MM.1S (cell line): ENCODE measurements at regions not wholly inside any gene's neighbourhood (a gene's known extent, or its start where the extent isn't known, plus 50 kb on each side); places are given as distances from the start of the nearest gene placed in this dataset.

Source experiments
- DNase-seq: peaks from one replicate; pipeline ENCODE4 v3.0.0-alpha.2; 2015
- H2AFZ ChIP-seq: fragments of 300-600 bp; sonication (generic); 2 replicates; pipeline ENCODE4 v1.6.0; 2016; ENCODE audit warnings: antibody characterized with exemption, low read length
- H3F3A ChIP-seq: fragments of 300-600 bp; sonication (generic); 2 replicates; pipeline ENCODE4 v1.6.1; 2016; ENCODE audit warnings: mild to moderate bottlenecking, antibody characterized with exemption, low read length, moderate library complexity, mixed read lengths; ENCODE audit not compliant: insufficient read depth
- H3K27ac ChIP-seq: fragments of 300-600 bp; sonication (generic); 2 replicates; pipeline ENCODE4 v1.5.1; 2016; ENCODE audit warnings: mild to moderate bottlenecking, low read length
- H3K27me3 ChIP-seq: fragments of 300-600 bp; sonication (generic); replicated peaks from 2 replicates; pipeline ENCODE4 v1.6.0; 2016; ENCODE audit warnings: low read length; ENCODE audit not compliant: insufficient read depth
- H3K36me3 ChIP-seq: fragments of 300-600 bp; sonication (generic); replicated peaks from 2 replicates; pipeline ENCODE4 v1.6.1; 2016; ENCODE audit warnings: mild to moderate bottlenecking, low read length, mixed read lengths; ENCODE audit not compliant: insufficient read depth
- H3K4me1 ChIP-seq: fragments of 300-600 bp; sonication (generic); 2 replicates; pipeline ENCODE4 v1.6.1; 2016; ENCODE audit warnings: low read length, mixed read lengths
- H3K4me2 ChIP-seq: fragments of 300-600 bp; sonication (generic); 2 replicates; pipeline ENCODE4 v1.6.0; 2016; ENCODE audit warnings: low read depth, low read length
- H3K4me3 ChIP-seq: fragments of 300-600 bp; sonication (generic); 2 replicates; pipeline ENCODE4 v1.5.1; 2016; ENCODE audit warnings: low read length, mixed read lengths
- H3K79me2 ChIP-seq: fragments of 300-600 bp; sonication (generic); 2 replicates; pipeline ENCODE4 v1.6.1; 2016; ENCODE audit warnings: mixed run types, low read length, mixed read lengths
- H3K9ac ChIP-seq: fragments of 300-600 bp; sonication (generic); 2 replicates; pipeline ENCODE4 v1.6.1; 2016; ENCODE audit warnings: low read length, mixed read lengths
- H3K9me2 ChIP-seq: fragments of 300-600 bp; sonication (generic); replicated peaks from 2 replicates; pipeline ENCODE4 v1.6.1; 2016; ENCODE audit warnings: mild to moderate bottlenecking, low read length, mixed read lengths; ENCODE audit not compliant: insufficient read depth
- H3K9me3 ChIP-seq: fragments of 300-600 bp; sonication (generic); replicated peaks from 2 replicates; pipeline ENCODE4 v1.6.1; 2016; ENCODE audit warnings: mild to moderate bottlenecking, low read length, mixed read lengths; ENCODE audit not compliant: insufficient read depth
- H4K20me1 ChIP-seq: fragments of 300-600 bp; sonication (generic); 2 replicates; pipeline ENCODE4 v1.6.1; 2016; ENCODE audit warnings: mild to moderate bottlenecking, low read length, moderate library complexity, mixed read lengths; ENCODE audit not compliant: insufficient read depth
- EZH2 ChIP-seq: fragments of 300-600 bp; sonication (generic); optimal IDR thresholded peaks from 2 replicates; pipeline ENCODE3; 2017; ENCODE audit warnings: low read depth, mild to moderate bottlenecking, antibody characterized with exemption, low read length, mixed read lengths
- EZH2phosphoT487 ChIP-seq: fragments of 300-600 bp; sonication (generic); IDR thresholded peaks from 2 replicates; pipeline ENCODE4 v1.6.1; 2018; ENCODE audit warnings: antibody characterized with exemption, low read length
- TF ChIP-seq, protein P1 (sequence below): fragments of 300-600 bp; sonication (generic); IDR thresholded peaks from 2 replicates; pipeline ENCODE4 v1.5.1; 2016; ENCODE audit warnings: antibody characterized with exemption, low read length, mixed read lengths

DNA sequence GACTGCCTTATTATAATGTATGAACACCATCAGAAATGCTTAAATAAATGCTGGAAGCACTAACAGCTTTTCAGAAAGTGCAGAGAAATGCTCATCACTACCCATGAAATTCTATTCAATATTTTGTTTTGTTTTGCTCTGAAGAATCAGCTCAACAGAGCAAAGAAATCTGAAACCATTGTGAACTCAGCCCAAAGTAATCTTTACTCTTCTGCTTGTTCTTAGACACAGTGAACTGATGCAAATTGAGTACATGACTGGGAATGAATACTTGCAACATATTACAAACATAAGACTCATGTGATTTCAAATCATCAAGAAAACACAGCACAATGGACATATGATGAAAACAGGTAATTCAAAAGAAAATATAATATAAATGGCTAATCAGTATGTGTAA is 404.6 kb upstream of the OPRM1 start:
- H3K27me3 ChIP-seq: no peaks in the 10 kb centered on the region
- no peak overlapping the region for H3K27ac ChIP-seq
- no peaks in the 10 kb centered on the region for H3F3A ChIP-seq
- no peak overlapping the region for H3K4me3 ChIP-seq
- H3K79me2 ChIP-seq: no peaks in the 10 kb centered on the region
- no peaks in the 10 kb centered on the region for H3K9me3 ChIP-seq
- H3K4me1 ChIP-seq: no peaks in the 10 kb centered on the region
- H3K4me2 ChIP-seq: no peak overlapping the region
- H3K9ac ChIP-seq: no peak overlapping the region
- TF ChIP-seq EZH2 (no peak), EZH2phosphoT487 (no peak)
- TF ChIP-seq, protein P1, sequence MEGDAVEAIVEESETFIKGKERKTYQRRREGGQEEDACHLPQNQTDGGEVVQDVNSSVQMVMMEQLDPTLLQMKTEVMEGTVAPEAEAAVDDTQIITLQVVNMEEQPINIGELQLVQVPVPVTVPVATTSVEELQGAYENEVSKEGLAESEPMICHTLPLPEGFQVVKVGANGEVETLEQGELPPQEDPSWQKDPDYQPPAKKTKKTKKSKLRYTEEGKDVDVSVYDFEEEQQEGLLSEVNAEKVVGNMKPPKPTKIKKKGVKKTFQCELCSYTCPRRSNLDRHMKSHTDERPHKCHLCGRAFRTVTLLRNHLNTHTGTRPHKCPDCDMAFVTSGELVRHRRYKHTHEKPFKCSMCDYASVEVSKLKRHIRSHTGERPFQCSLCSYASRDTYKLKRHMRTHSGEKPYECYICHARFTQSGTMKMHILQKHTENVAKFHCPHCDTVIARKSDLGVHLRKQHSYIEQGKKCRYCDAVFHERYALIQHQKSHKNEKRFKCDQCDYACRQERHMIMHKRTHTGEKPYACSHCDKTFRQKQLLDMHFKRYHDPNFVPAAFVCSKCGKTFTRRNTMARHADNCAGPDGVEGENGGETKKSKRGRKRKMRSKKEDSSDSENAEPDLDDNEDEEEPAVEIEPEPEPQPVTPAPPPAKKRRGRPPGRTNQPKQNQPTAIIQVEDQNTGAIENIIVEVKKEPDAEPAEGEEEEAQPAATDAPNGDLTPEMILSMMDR: no peak
- H4K20me1 ChIP-seq: no peaks in the 10 kb centered on the region
- no peak for DNase-seq
- no peak overlapping the region for H2AFZ ChIP-seq
- H3K9me2 ChIP-seq: no peaks in the 10 kb centered on the region
- no peaks in the 10 kb centered on the region for H3K36me3 ChIP-seq

DNA sequence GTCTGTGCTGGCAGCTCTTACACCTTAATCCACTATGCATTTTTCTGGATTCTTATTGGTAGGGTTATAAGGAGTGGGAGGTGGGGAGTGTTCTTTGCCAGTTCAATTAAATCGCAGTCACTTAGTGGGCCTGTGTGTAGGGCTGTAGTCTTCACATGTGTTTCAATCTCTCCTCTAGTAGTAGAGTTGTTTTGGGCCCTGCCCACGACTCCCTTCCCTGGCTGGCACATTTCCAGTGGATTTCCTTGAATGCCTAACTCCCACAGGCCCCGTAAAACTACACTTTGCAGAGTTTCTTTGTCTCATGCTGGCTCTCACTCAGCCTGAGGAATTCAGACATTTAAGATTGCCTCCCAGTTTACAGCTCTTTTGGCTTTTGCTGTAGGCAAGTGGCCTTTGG is 414.0 kb upstream of the OPRM1 start:
- no peak overlapping the region for H2AFZ ChIP-seq
- H3K9me3 ChIP-seq: no peaks in the 10 kb centered on the region
- no peaks in the 10 kb centered on the region for H3K9me2 ChIP-seq
- H3K36me3 ChIP-seq: no peaks in the 10 kb centered on the region
- no peaks in the 10 kb centered on the region for H3F3A ChIP-seq
- H3K27me3 ChIP-seq: no peaks in the 10 kb centered on the region
- no peak overlapping the region for H3K27ac ChIP-seq
- no peak for DNase-seq
- no peaks in the 10 kb centered on the region for H3K4me1 ChIP-seq
- no peaks in the 10 kb centered on the region for H4K20me1 ChIP-seq
- TF ChIP-seq EZH2 (no peak), EZH2phosphoT487 (no peak)
- TF ChIP-seq, protein P1: no peak
- H3K79me2 ChIP-seq: no peaks in the 10 kb centered on the region
- no peak overlapping the region for H3K4me3 ChIP-seq
- H3K4me2 ChIP-seq: no peak overlapping the region
- H3K9ac ChIP-seq: no peak overlapping the region

DNA sequence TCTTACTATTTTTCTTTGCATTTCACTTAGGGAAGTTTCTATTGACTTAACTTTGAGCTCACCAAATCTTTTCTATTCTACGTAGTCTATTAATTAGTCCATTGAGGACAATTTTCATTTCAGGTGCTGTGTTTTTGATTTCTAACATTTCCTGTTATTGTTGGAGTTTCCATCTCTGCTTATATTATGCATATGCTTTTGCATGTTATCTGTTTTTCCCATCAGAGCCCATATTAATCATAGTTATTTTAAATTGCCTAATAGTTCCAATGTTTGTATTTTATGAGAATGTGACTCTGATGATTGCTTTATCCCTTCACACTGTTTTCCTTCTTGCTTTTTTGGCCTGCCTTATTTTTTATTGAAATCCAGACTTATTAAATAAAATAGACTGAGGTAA is 414.5 kb upstream of the OPRM1 start:
- Histone ChIP-seq H3K4me1 (no peaks in the 10 kb centered on the region), H3K27ac (no peak overlapping the region)
- TF ChIP-seq EZH2 (no peak), EZH2phosphoT487 (no peak)
- TF ChIP-seq, protein P1: no peak

DNA sequence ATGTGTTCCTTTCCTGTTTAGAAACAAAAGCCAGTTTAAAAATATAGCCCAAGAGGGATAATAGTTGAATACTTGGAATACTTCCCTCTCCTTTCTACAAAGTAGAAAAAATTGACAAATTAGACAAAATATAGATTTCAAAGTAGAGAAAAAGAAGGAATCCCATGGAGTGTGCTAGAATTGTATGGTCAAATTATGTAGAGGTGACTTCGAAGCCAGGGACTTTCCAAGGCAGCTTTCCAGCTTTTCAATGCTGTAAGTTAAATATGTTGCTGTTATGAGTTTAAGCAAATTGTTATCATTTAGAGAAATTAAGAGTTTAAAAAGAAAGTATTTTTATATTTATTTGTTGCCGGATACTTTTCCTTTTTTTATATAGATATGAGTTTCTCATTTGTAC is 415.5 kb upstream of the OPRM1 start:
- no peak overlapping the region for H3K4me2 ChIP-seq
- H4K20me1 ChIP-seq: no peaks in the 10 kb centered on the region
- TF ChIP-seq, protein P1: no peak
- TF ChIP-seq EZH2phosphoT487 (no peak), EZH2 (no peak)
- no peak overlapping the region for H3K4me3 ChIP-seq
- no peak overlapping the region for H3K27ac ChIP-seq
- H3K9ac ChIP-seq: no peak overlapping the region
- H3K36me3 ChIP-seq: no peaks in the 10 kb centered on the region
- no peaks in the 10 kb centered on the region for H3K9me3 ChIP-seq
- H2AFZ ChIP-seq: no peak overlapping the region
- H3K9me2 ChIP-seq: no peaks in the 10 kb centered on the region
- no peaks in the 10 kb centered on the region for H3K79me2 ChIP-seq
- no peaks in the 10 kb centered on the region for H3F3A ChIP-seq
- H3K27me3 ChIP-seq: no peaks in the 10 kb centered on the region
- H3K4me1 ChIP-seq: no peaks in the 10 kb centered on the region
- DNase-seq: no peak

More for the DNA sequence above, 414.5 kb upstream of the OPRM1 start:
- DNase-seq: no peak
- Histone ChIP-seq H3K9me3 (no peaks in the 10 kb centered on the region), H3K79me2 (no peaks in the 10 kb centered on the region), H3K9ac (no peak overlapping the region), H3K4me3 (no peak overlapping the region), H3K36me3 (no peaks in the 10 kb centered on the region), H3F3A (no peaks in the 10 kb centered on the region), H3K4me2 (no peak overlapping the region), H3K9me2 (no peaks in the 10 kb centered on the region), H2AFZ (no peak overlapping the region), H4K20me1 (no peaks in the 10 kb centered on the region), H3K27me3 (no peaks in the 10 kb centered on the region)
